GM13977 (cell line): ENCODE measurements at regions not wholly inside any gene's neighbourhood (a gene's known extent, or its start where the extent isn't known, plus 50 kb on each side); places are given as distances from the start of the nearest gene placed in this dataset.

Experiments
- DNase-seq: peaks from one replicate; pipeline ENCODE4 v3.0.0; 2012; ENCODE audit warnings: low spot score
- in situ Hi-C: fragments of 300-500 bp; cut with MboI; formaldehyde crosslinking; loops from one replicate; pipeline ENCODE4 v1.12.0; 2022; ENCODE audit warnings: low sequenced_read_pairs, low pct_unique_long_range_greater_than_20kb, mixed read lengths, inconsistent platforms; ENCODE audit not compliant: unreplicated experiment
- TF ChIP-seq, protein P1 (sequence below): IDR thresholded peaks from 2 replicates; pipeline ENCODE4 v1.5.1; 2012; ENCODE audit warnings: mild to moderate bottlenecking, control low read depth; ENCODE audit not compliant: insufficient read depth; ENCODE audit errors: extremely low read depth, missing control alignments

DNA sequence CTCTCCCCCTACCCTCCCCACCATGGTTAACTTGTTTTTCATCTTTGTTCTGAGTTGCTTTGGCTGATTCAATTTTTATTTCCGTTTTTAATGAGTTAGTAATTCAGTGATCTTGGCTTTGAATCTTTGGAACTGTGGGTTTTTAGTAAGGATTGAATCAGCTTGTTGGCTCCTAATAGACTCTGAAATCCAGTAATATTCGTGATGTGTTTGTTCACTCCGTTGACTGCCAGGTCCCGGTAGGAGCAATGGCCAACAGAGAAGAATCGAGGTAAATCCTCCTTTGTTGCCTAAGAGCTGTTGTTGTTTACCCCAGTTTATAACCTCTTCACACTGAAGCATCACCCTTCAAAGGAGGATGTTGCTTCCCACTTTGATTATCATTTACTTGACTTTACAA, 92.7 kb downstream of the PCSK1 start:
- DNase-seq, result no peak
- in situ Hi-C loops, result loop anchor here (10.0 to 25.0 kb wide), 3 partner anchors 94 to 378 kb away; partner anchors contain the start of genes ELL2 and PCSK1
- TF ChIP-seq, protein P1, sequence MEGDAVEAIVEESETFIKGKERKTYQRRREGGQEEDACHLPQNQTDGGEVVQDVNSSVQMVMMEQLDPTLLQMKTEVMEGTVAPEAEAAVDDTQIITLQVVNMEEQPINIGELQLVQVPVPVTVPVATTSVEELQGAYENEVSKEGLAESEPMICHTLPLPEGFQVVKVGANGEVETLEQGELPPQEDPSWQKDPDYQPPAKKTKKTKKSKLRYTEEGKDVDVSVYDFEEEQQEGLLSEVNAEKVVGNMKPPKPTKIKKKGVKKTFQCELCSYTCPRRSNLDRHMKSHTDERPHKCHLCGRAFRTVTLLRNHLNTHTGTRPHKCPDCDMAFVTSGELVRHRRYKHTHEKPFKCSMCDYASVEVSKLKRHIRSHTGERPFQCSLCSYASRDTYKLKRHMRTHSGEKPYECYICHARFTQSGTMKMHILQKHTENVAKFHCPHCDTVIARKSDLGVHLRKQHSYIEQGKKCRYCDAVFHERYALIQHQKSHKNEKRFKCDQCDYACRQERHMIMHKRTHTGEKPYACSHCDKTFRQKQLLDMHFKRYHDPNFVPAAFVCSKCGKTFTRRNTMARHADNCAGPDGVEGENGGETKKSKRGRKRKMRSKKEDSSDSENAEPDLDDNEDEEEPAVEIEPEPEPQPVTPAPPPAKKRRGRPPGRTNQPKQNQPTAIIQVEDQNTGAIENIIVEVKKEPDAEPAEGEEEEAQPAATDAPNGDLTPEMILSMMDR, result no peak

DNA sequence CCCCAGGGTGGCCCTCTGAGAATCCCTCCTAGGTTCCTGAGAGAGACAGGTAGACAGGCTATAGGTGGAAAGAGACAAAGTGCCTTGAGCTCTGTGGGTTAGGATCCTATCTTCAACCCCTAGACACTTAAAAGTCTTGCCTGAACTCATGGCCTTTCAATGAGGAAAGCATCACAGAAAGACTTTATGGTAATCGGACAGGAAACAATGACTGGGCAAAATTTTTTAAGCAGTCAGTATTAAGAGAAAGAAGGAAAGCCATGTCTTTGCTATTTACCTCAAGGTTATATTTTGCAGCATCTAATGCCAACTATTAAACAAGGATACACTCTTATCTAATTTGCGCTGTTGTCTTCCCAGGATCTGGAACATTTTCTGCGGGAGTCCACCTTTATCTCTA, 93.2 kb downstream of the PCSK1 start:
- DNase-seq, result no peak
- in situ Hi-C loops, result loop anchor here (10.0 to 25.0 kb wide), 5 partner anchors 95 to 565 kb away; partner anchors contain the start of genes ELL2 and PCSK1
- TF ChIP-seq, protein P1, result no peak

DNA sequence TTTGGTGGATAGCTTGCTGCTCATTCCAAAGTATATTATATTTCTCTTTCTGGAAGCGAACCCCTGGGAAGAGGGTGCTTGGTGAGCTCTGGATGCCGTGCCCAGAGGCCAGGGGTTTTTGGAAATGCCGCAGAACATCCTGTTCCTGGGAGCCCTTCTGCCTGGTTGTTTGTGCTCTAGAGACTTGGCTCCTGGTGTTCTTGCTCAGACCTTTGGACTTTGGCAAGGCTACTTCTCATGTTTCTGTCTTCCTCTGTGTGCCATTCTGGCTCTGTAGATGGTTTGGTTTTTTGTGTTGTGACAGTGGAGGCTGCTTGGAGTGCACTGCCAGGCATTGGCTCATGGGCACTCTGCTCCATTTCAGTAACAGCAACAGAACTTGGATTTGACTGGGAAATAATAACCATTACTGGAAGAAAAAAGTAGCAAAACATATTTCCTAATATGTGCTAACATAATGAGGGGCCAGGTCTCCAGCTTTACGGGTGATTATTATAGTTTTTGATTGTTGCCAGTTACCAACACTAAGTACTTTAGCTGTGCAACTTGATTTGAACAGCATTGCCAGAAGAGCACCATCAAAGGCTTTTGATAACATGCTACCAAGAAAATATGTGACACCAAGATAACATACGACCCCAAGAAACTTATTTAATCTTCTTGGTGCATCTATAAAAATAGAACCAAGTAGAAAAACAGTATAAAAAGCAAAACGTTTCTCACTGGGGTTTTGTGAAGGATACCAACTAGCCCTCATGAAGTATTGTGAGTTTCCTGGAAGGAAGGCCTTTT, 94.2 kb downstream of the PCSK1 start:
- in situ Hi-C loops, result loop anchor here (10.0 to 25.0 kb wide), 3 partner anchors 377 to 564 kb away; partner anchors contain the start of gene ELL2
- DNase-seq, result no peak
- TF ChIP-seq, protein P1, result no peak

DNA sequence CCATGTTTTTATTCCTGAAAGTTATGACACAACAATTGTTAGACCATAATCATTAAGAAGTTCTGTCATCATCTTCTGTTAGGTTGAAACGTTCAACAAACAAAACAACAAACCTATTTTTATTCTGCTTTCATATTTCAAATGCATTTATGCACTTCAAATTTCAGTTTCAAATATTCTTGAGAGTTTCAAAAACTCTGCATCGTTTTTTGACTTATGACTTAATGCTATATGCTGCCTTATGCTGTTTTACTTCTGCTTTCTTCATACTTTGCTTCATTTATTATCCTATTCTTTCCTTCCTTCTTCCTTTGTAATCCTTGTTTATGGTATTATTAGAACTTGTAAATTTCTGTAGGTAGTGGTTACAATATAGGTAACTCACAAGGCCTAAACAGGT, 95.0 kb downstream of the PCSK1 start:
- TF ChIP-seq, protein P1, result no peak
- no peak for DNase-seq
- in situ Hi-C loops, result loop anchor here (10.0 to 25.0 kb wide), 3 partner anchors 376 to 563 kb away; partner anchors contain the start of gene ELL2

DNA sequence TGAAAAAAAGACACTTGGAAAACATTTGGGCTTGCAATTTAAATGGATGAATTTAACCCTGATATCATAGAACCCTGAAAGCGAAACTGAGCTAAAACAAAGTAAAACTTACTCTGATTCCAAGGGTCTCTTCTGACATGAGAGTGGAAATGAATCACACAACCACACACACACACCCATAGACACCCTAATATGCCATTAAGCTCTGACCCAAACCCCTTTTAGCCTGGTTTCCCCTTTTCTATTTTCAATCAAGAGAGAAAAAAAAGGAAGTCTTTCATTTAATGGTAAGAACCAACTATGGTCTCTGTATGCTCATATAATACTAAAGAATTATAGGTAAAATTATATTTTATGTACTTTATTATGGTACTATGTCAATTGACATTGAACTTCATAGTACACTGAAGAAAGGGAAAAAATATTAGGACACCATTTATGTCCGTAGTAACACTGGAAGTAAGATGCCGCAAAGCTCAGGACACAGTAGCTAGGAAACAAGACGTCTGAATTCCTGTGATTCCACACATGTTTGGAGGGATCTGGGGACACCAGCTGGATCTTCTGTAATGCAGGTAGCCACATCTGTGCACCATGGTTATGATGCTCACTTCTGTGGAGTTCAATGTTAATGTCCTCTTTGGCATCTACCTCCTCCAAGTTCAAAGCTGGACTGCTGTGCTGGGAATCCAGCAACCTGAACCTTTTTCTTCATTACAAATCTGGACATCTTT, 95.8 kb downstream of the PCSK1 start:
- in situ Hi-C loops, result loop anchor here (10.0 to 25.0 kb wide), 3 partner anchors 375 to 562 kb away; partner anchors contain the start of gene ELL2
- TF ChIP-seq, protein P1, result no peak
- no peak for DNase-seq

DNA sequence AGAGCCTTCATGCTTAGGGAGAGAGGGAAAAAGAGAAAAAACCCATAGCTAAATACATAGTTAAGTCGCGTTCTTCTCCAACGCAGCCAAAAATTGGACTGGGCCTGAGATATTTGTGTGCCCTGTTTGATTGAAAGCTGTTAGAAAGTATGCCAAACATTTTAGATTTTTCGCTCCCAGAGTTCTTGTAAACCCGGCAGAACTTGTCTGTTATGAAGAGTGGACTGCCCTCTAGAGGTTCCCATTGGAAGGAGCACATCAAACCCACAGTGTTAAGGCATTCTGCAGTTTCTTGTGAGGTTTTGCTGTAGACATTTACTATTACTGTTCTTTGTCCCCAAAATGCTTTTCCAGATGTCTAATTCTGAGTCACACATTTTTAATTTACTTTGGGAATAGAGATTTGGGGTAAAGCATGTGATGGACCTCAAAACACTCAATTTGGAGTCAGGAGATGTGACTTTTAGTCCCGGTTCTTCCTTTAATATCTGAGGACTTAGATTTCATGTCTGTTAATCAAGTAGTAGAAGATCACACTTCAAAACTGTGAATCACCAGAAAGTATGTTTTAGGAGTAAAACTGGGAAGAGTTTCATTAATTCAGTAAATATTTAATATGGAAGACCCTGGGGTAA, 96.6 kb downstream of the PCSK1 start:
- in situ Hi-C loops, result loop anchor here (10.0 to 25.0 kb wide), 3 partner anchors 374 to 562 kb away; partner anchors contain the start of gene ELL2
- TF ChIP-seq, protein P1, result peak; percentile 76
- DNase-seq, result peak; percentile 31
